ENCODE measurements at regions not wholly inside any gene's neighbourhood (a gene's known extent, or its start where the extent isn't known, plus 50 kb on each side); places are given as distances from the start of the nearest gene placed in this dataset.

GRCh38 chr5:18829539-18829938, 1158.5 kb downstream of the CDH18 start:
- no peak for DNase-seq

GRCh38 chr5:18850216-18850615, 1137.8 kb downstream of the CDH18 start:
- DNase-seq, result no peak

- no peak for DNase-seq
Measured at GRCh38 chr5:18872978-18873377, 1115.0 kb downstream of the CDH18 start.

GRCh38 chr5:18876565-18876964, 1111.4 kb downstream of the CDH18 start:
- no peak for DNase-seq

GRCh38 chr5:18881615-18882014, 1106.4 kb downstream of the CDH18 start:
- DNase-seq, result no peak

GRCh38 chr5:18882154-18882553, 1105.8 kb downstream of the CDH18 start:
- DNase-seq, result no peak

- no peak for DNase-seq
Measured at GRCh38 chr5:18888821-18889220, 1099.2 kb downstream of the CDH18 start.

GRCh38 chr5:18900644-18901043, 1087.4 kb downstream of the CDH18 start:
- DNase-seq, result no peak

GRCh38 chr5:18920966-18921365, 1067.0 kb downstream of the CDH18 start:
- no peak for DNase-seq

GRCh38 chr5:18932081-18932480, 1055.9 kb downstream of the CDH18 start:
- DNase-seq, result no peak

- DNase-seq, result no peak
Measured at GRCh38 chr5:18944771-18945170, 1043.2 kb downstream of the CDH18 start.

GRCh38 chr5:18954239-18954638, 1033.8 kb downstream of the CDH18 start:
- no peak for DNase-seq

GRCh38 chr5:18959535-18959934, 1028.5 kb downstream of the CDH18 start:
- DNase-seq, result no peak

GRCh38 chr5:18961234-18961633, 1026.8 kb downstream of the CDH18 start:
- DNase-seq, result no peak

GRCh38 chr5:18965893-18966292, 1022.1 kb downstream of the CDH18 start:
- no peak for DNase-seq

GRCh38 chr5:18967637-18968036, 1020.4 kb downstream of the CDH18 start:
- DNase-seq, result no peak

- no peak for DNase-seq
Measured at GRCh38 chr5:18968966-18969365, 1019.0 kb downstream of the CDH18 start.

- DNase-seq, result no peak
Measured at GRCh38 chr5:18970000-18970399, 1018.0 kb downstream of the CDH18 start.

GRCh38 chr5:18972177-18972576, 1015.8 kb downstream of the CDH18 start:
- no peak for DNase-seq

GRCh38 chr5:18975624-18976023, 1012.4 kb downstream of the CDH18 start:
- no peak for DNase-seq

- DNase-seq, result no peak
Measured at GRCh38 chr5:18977880-18978279, 1010.1 kb downstream of the CDH18 start.

- DNase-seq, result no peak
Measured at GRCh38 chr5:18984559-18985080, 1003.4 kb downstream of the CDH18 start.

- DNase-seq, result no peak
Measured at GRCh38 chr5:18985171-18985758, 1002.7 kb downstream of the CDH18 start.

- no peak for DNase-seq
Measured at GRCh38 chr5:18987101-18987500, 1000.9 kb downstream of the CDH18 start.

GRCh38 chr5:18990852-18991251, 997.1 kb downstream of the CDH18 start:
- no peak for DNase-seq
